Keratinocyte (primary cell): ENCODE measurements at regions not wholly inside any gene's neighbourhood (a gene's known extent, or its start where the extent isn't known, plus 50 kb on each side); places are given as distances from the start of the nearest gene placed in this dataset.

Experiments used
- DNase-seq: peaks from one replicate; pipeline ENCODE4 v3.0.0-alpha.2; 2011; ENCODE audit warnings: low read depth, missing footprints, low spot score
- FAIRE-seq: peaks from 2 replicates; lab custom pipeline; 2011; peaks lifted over from hg19 to GRCh38; lab: Jason Lieb, UNC
- H2AFZ ChIP-seq: 2 replicates; pipeline ENCODE4 v1.6.0; 2012; ENCODE audit warnings: low read length, control low read depth, inconsistent platforms; ENCODE audit not compliant: control insufficient read depth
- H3K27ac ChIP-seq: 2 replicates; pipeline ENCODE4 v1.5.1; 2011; ENCODE audit warnings: low read length; ENCODE audit not compliant: control insufficient read depth, insufficient read depth
- H3K27me3 ChIP-seq: 3 replicates; pipeline ENCODE4 v1.6.0; 2011; ENCODE audit warnings: low read length; ENCODE audit not compliant: control insufficient read depth, insufficient read depth; ENCODE audit errors: extremely low read depth
- H3K36me3 ChIP-seq, 2 experiments: 2 replicates in 1 of 2; 3 replicates in 1 of 2; pipeline ENCODE4 v1.5.1; 2011; ENCODE audit warnings: low read length in 2 of 2, mild to moderate bottlenecking in 1 of 2; ENCODE audit not compliant: control insufficient read depth in 2 of 2, insufficient read depth in 2 of 2; ENCODE audit errors: extremely low read depth in 1 of 2
- H3K4me1 ChIP-seq: 3 replicates; pipeline ENCODE4 v1.5.1; 2011; ENCODE audit warnings: low read length; ENCODE audit not compliant: control insufficient read depth, insufficient read depth; ENCODE audit errors: extremely low read depth
- H3K4me2 ChIP-seq: 3 replicates; pipeline ENCODE4 v1.6.0; 2011; ENCODE audit warnings: low read depth, low read length; ENCODE audit not compliant: control insufficient read depth, insufficient read depth; ENCODE audit errors: extremely low read depth
- H3K4me3 ChIP-seq, 3 experiments: fragments of 200-600 bp in 1 of 3; sonication (generic) in 1 of 3; 2 replicates in 2 of 3; 3 replicates in 1 of 3; pipeline ENCODE4 v1.5.1; 2011 to 2016; ENCODE audit warnings: low read length in 3 of 3, mild to moderate bottlenecking in 3 of 3, control low read depth in 2 of 3, inconsistent platforms in 1 of 3, low read depth in 1 of 3, mixed read lengths in 1 of 3, mixed run types in 1 of 3, moderate library complexity in 1 of 3; ENCODE audit not compliant: control insufficient read depth in 2 of 3, insufficient read depth in 2 of 3; ENCODE audit errors: extremely low read depth in 1 of 3
- H3K79me2 ChIP-seq: 2 replicates; pipeline ENCODE4 v1.6.0; 2012; ENCODE audit warnings: low read length; ENCODE audit not compliant: control insufficient read depth, insufficient read depth
- H3K9ac ChIP-seq: 3 replicates; pipeline ENCODE4 v1.6.0; 2011; ENCODE audit warnings: low read length; ENCODE audit not compliant: control insufficient read depth, insufficient read depth; ENCODE audit errors: extremely low read depth
- H3K9me1 ChIP-seq: 3 replicates; pipeline ENCODE4 v1.6.0; 2011; ENCODE audit warnings: low read length; ENCODE audit not compliant: control insufficient read depth, insufficient read depth; ENCODE audit errors: extremely low read depth
- H3K9me3 ChIP-seq: 2 replicates; pipeline ENCODE4 v1.5.1; 2012; ENCODE audit warnings: low read depth, low read length; ENCODE audit not compliant: control insufficient read depth
- H4K20me1 ChIP-seq: 3 replicates; pipeline ENCODE4 v1.6.0; 2011; ENCODE audit warnings: low read length; ENCODE audit not compliant: control insufficient read depth, insufficient read depth; ENCODE audit errors: extremely low read depth
- EZH2 ChIP-seq: IDR thresholded peaks from one replicate; pipeline ENCODE4 v1.6.1; 2012; ENCODE audit warnings: inconsistent platforms, mild to moderate bottlenecking, low read length, moderate library complexity
- dilution Hi-C: fragments of 300-500 bp; cut with MboI; formaldehyde crosslinking; loops from one replicate; pipeline ENCODE4 v1.7.0; 2020; ENCODE audit warnings: low sequenced_read_pairs; ENCODE audit not compliant: extremely low pct_ligation_motif_present
- TF ChIP-seq, protein P1 (sequence below), 3 experiments: IDR thresholded peaks in 1 of 3; conservative IDR thresholded peaks in 1 of 3; optimal IDR thresholded peaks in 1 of 3; 2 replicates in 2 of 3; 3 replicates in 1 of 3; pipeline versions ENCODE3 to v1.5.1; 2011; ENCODE audit warnings: low read length in 3 of 3, mild to moderate bottlenecking in 3 of 3, moderate library complexity in 2 of 3, control low read depth in 1 of 3, inconsistent platforms in 1 of 3; ENCODE audit not compliant: insufficient read depth in 2 of 3; ENCODE audit errors: extremely low read depth in 1 of 3

GRCh38 chr12:45627407-45628069 is 102.0 kb upstream of the ARID2 start:
- dilution Hi-C loops = no loop called here
- TF ChIP-seq, protein P1, sequence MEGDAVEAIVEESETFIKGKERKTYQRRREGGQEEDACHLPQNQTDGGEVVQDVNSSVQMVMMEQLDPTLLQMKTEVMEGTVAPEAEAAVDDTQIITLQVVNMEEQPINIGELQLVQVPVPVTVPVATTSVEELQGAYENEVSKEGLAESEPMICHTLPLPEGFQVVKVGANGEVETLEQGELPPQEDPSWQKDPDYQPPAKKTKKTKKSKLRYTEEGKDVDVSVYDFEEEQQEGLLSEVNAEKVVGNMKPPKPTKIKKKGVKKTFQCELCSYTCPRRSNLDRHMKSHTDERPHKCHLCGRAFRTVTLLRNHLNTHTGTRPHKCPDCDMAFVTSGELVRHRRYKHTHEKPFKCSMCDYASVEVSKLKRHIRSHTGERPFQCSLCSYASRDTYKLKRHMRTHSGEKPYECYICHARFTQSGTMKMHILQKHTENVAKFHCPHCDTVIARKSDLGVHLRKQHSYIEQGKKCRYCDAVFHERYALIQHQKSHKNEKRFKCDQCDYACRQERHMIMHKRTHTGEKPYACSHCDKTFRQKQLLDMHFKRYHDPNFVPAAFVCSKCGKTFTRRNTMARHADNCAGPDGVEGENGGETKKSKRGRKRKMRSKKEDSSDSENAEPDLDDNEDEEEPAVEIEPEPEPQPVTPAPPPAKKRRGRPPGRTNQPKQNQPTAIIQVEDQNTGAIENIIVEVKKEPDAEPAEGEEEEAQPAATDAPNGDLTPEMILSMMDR (optimal IDR thresholded peaks at IDR 0.05 in 1 of 3, IDR thresholded peaks at IDR 0.05 in 1 of 3, conservative IDR thresholded peaks at IDR 0.05 in 1 of 3; ENCODE audit: extremely low read depth in 1 of 3, insufficient read depth in 2 of 3, low read length in 3 of 3) = no peak
- TF ChIP-seq EZH2 = no peak
- Histone ChIP-seq H3K27ac (no peak overlapping the region), H3K4me2 (no peak overlapping the region), H3K36me3 (no peaks in the 10 kb centered on the region), H2AFZ (no peak overlapping the region), H3K9me3 (no peaks in the 10 kb centered on the region), H3K79me2 (no peaks in the 10 kb centered on the region), H3K4me1 (no peaks in the 10 kb centered on the region), H4K20me1 (no peaks in the 10 kb centered on the region), H3K9ac (no peak overlapping the region), H3K9me1 (no peaks in the 10 kb centered on the region), H3K4me3 (no peak overlapping the region), H3K27me3 (no peaks in the 10 kb centered on the region)
- FAIRE-seq = no peak
- DNase-seq = no peak

GRCh38 chr12:45629292-45629691 is 100.2 kb upstream of the ARID2 start:
- FAIRE-seq (no peak), DNase-seq (no peak)
- Histone ChIP-seq H3K4me2 (no peak overlapping the region), H3K27ac (no peak overlapping the region), H3K9me3 (no peaks in the 10 kb centered on the region), H3K79me2 (no peaks in the 10 kb centered on the region), H3K4me1 (no peaks in the 10 kb centered on the region), H3K4me3 (no peak overlapping the region), H3K9me1 (no peaks in the 10 kb centered on the region), H4K20me1 (no peaks in the 10 kb centered on the region), H3K27me3 (no peaks in the 10 kb centered on the region), H3K9ac (no peak overlapping the region), H2AFZ (no peak overlapping the region), H3K36me3 (no peaks in the 10 kb centered on the region)
- dilution Hi-C loops = no loop called here
- TF ChIP-seq, protein P1 (optimal IDR thresholded peaks at IDR 0.05 in 1 of 3, IDR thresholded peaks at IDR 0.05 in 1 of 3, conservative IDR thresholded peaks at IDR 0.05 in 1 of 3; ENCODE audit: extremely low read depth in 1 of 3, insufficient read depth in 2 of 3, low read length in 3 of 3) = no peak
- no peak for TF ChIP-seq EZH2
